GM18867 (cell line): ENCODE measurements at regions not wholly inside any gene's neighbourhood (a gene's known extent, or its start where the extent isn't known, plus 50 kb on each side); places are given as distances from the start of the nearest gene placed in this dataset.

Experiments
- ATAC-seq: cut with Tn5 transposase; IDR thresholded peaks from one replicate; pipeline ENCODE4 v1.9.1; 2021; ENCODE audit warnings: mild to moderate bottlenecking, moderate library complexity; ENCODE audit not compliant: unreplicated experiment

DNA sequence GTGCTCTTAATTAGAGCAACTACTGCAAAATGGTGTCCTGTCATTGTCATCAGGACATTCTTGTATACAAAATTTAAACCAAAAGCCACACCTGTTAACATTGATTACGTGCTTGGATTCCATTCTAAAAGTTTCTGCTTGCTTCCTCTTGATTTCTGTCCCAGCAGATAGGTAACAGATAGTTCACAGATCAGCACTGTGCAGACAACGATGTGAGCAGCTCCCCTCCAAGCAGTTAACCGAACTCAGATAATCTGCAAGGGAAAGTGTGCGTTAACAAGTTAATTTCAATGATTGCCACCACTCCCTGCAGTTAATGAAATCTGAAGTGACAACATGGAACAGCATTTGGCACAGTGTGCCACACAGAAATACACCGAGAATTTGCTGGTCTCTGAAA lies 54.4 kb upstream of the RELL1 start:
- ATAC-seq, result no peak

DNA sequence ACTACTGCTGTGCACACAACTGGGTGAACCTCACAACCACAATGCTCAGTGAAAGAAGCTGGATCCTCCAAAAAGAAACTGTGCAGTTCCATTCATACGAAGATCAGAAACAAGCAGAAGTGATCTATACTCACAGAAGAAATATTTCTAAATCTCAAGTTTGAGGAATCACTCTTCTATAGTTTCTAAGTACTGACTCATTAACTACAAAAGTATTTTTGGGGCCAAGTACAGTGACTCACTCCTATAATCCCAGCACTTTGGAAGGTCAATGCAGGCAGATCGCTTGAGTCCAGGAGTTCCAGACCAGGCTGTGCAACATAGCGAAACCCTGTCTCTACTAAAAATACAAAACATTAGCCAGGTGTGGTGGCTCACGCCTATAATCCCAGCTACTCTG lies 51.3 kb upstream of the RELL1 start:
- ATAC-seq, result no peak
